ENCODE measurements at regions not wholly inside any gene's neighbourhood (a gene's known extent, or its start where the extent isn't known, plus 50 kb on each side); places are given as distances from the start of the nearest gene placed in this dataset.
A peak's percentile ranks its signal among the peaks of the same experiment; 100 is the strongest.

DNA sequence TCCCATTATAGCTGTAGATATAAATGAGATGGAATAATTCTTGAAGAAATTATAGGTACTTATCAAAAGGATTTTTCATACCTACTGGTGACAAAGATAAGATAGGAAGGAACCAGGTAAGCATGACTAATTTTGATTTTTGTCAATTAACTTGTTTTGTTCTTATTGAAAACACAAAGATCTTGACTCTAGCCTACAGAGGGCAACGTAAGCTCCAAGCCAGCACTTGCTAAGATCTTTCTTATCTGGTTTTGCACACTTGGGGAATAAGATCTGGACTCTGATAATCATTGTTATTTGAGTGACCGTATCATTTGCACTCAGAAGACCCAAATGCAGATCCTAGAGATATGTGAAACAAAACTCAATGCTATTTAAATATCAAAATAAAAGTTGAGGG, 223.4 kb downstream of the VEGFC start:
- TF ChIP-seq CTCF (IDR thresholded peaks at IDR 0.05; ENCODE audit: insufficient read depth, low read depth, low read length, missing control alignments) = peak; percentile 27
- peak; percentile 9 for DNase-seq (ENCODE audit: low read depth)
- no peak overlapping the region for H3K4me3 ChIP-seq (ENCODE audit: low read length)

DNA sequence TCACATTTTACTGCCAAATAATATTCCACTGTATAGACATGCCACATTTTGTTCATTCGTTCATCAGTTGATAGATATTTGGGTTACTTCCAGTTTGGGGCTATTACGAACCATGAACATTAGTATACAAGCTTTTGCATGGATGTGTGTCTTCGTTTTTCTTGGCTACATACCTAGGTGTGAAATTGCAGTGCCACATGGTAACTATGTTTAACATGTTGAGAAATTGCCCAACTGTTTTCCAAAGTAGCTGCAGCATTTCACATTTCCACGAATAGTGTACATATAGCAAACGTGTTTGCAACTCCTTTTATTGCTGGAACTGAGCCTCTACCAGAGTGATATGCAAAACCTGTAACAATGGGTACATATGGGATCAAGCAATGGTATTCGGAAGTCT, 221.5 kb downstream of the VEGFC start:
- DNase-seq (ENCODE audit: low read depth) = no peak
- no peak overlapping the region for H3K4me3 ChIP-seq (ENCODE audit: low read length)
- TF ChIP-seq CTCF (IDR thresholded peaks at IDR 0.05; ENCODE audit: insufficient read depth, low read depth, low read length, missing control alignments) = no peak

DNA sequence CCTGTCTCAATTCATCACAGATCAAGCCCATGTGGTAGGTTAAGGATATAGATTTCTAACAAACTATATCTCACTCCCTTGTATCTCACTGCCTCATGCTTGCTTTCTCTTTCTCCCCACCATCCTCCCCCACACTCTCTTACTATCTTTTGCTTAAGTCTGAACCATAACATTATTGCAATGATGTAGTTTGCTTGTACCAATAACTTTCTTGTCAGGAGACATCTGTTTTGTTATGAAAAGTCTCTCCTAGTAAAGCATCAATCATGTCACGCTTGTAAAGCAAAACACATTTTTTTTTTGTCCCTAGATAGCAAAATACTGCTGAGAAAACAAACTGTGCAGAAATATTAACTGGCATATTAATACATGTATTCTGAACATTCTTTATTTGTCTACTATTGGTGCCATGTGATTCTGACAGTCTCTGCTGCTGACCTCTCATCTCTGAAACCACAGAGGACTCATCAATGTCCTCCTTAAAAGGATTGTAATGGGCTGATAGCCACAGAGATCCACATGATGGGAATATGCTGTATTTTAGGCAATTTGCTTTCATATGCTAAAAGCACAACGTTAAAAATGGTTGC, 217.5 kb downstream of the VEGFC start:
- TF ChIP-seq CTCF (IDR thresholded peaks at IDR 0.05; ENCODE audit: insufficient read depth, low read depth, low read length, missing control alignments) = no peak
- no peak for DNase-seq (ENCODE audit: low read depth)
- no peak overlapping the region for H3K4me3 ChIP-seq (ENCODE audit: low read length)

DNA sequence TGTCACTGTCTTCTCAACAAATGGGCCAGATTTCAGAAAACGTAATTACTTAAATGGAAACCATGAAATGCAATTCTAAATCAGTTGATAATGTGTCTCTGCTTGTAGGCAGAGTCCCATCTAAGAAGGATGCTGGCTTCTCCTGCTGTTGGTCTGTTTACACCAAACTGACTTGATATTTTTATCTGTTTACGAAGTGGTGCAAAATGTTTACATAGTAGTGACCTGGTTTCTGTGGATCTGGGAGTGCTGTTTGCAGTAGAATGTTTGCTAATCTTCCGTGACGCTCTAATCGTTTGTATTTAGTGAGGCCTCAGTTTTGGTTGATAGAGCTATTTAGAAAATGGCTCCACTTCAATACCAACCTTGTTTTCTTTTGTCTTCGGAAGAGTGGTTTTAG, 213.5 kb downstream of the VEGFC start:
- TF ChIP-seq CTCF (IDR thresholded peaks at IDR 0.05; ENCODE audit: insufficient read depth, low read depth, low read length, missing control alignments) = no peak
- no peak for DNase-seq (ENCODE audit: low read depth)
- H3K4me3 ChIP-seq (ENCODE audit: low read length) = no peak overlapping the region

DNA sequence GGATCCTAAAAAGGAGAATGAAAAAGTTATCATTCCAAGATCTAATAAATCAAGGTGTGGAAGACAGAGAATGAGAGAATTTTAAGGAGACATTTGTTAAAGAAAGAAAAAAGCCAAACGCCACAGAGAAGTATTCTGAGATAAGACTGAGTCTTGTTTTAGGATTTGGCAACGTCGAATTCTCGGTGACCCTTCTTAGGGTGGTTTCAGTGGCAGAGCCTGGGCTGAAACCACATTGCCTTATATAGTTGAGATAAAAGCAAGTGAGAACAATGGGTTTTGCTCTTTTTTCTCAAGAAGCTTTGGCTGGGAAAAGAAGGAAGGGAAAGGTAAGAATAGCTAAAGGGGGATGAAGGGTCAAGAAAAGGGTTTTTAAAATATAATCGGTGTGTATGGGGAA, 209.4 kb downstream of the VEGFC start:
- no peak for TF ChIP-seq CTCF (IDR thresholded peaks at IDR 0.05; ENCODE audit: insufficient read depth, low read depth, low read length, missing control alignments)
- no peak for DNase-seq (ENCODE audit: low read depth)
- H3K4me3 ChIP-seq (ENCODE audit: low read length) = no peak overlapping the region

- no peak for DNase-seq (ENCODE audit: low read depth)
- no peak overlapping the region for H3K4me3 ChIP-seq (ENCODE audit: low read length)
- no peak for TF ChIP-seq CTCF (IDR thresholded peaks at IDR 0.05; ENCODE audit: insufficient read depth, low read depth, low read length, missing control alignments)
Measured at GRCh38 chr4:176584031-176584606, 208.6 kb downstream of the VEGFC start.

- no peak for TF ChIP-seq CTCF (IDR thresholded peaks at IDR 0.05; ENCODE audit: insufficient read depth, low read depth, low read length, missing control alignments)
- DNase-seq (ENCODE audit: low read depth) = peak; percentile 16
- H3K4me3 ChIP-seq (ENCODE audit: low read length) = no peak overlapping the region
Measured at GRCh38 chr4:176587920-176588319, 204.8 kb downstream of the VEGFC start.

All from epithelial cell of esophagus (primary cell).